Endothelial cell of umbilical vein (primary cell): ENCODE measurements at regions not wholly inside any gene's neighbourhood (a gene's known extent, or its start where the extent isn't known, plus 50 kb on each side); places are given as distances from the start of the nearest gene placed in this dataset.
A peak's percentile ranks its signal among the peaks of the same experiment; 100 is the strongest.

Source experiments
- BruUV-seq: library from RNA; stranded (reverse); fragments of 400-500 nt; replicated peaks from 2 replicates; lab custom pipeline; 2021; lab: Mats Ljungman, UMichigan
- CTCF ChIA-PET: fragments of 300-600, 350-600 bp; sonication (Branson Sonifier 250); formaldehyde crosslinking; loops from one replicate; lab custom pipeline; 2021; ENCODE audit warnings: antibody characterized with exemption, inconsistent platforms; lab: Charles Lee
- POLR2A ChIA-PET: fragments of 300-600, 350-600 bp; sonication (Branson Sonifier 250); formaldehyde crosslinking; loops from one replicate; lab custom pipeline; 2021; ENCODE audit warnings: antibody characterized with exemption, inconsistent platforms; lab: Charles Lee
- DNase-seq: peaks from one replicate; pipeline ENCODE4 v3.0.0-alpha.2; 2011; ENCODE audit warnings: low read depth, low spot score
- FAIRE-seq: peaks from 2 replicates; lab custom pipeline; 2011; peaks lifted over from hg19 to GRCh38; lab: Jason Lieb, UNC
- H2AFZ ChIP-seq: 2 replicates; pipeline ENCODE4 v1.6.0; 2012; ENCODE audit warnings: low read depth, low read length, control low read depth, inconsistent platforms
- H3K27ac ChIP-seq: 2 replicates; pipeline ENCODE4 v1.5.1; 2011; ENCODE audit warnings: low read depth, mild to moderate bottlenecking, control low read depth, low read length, moderate library complexity; ENCODE audit not compliant: insufficient read depth
- H3K27me3 ChIP-seq, 2 experiments: 2 replicates each; pipeline versions ENCODE4 v1.6.0 to v1.6.1; 2011; ENCODE audit warnings: low read length in 2 of 2, mixed read lengths in 1 of 2; ENCODE audit not compliant: control insufficient read depth in 2 of 2, insufficient read depth in 2 of 2
- H3K36me3 ChIP-seq, 2 experiments: 2 replicates in 1 of 2; 3 replicates in 1 of 2; pipeline ENCODE4 v1.5.1; 2011; ENCODE audit warnings: low read length in 2 of 2, mild to moderate bottlenecking in 1 of 2, moderate library complexity in 1 of 2; ENCODE audit not compliant: control insufficient read depth in 2 of 2, insufficient read depth in 2 of 2; ENCODE audit errors: extremely low read depth in 1 of 2
- H3K4me1 ChIP-seq: 3 replicates; pipeline ENCODE4 v1.5.1; 2011; ENCODE audit warnings: mild to moderate bottlenecking, low read length; ENCODE audit not compliant: control insufficient read depth, insufficient read depth; ENCODE audit errors: extremely low read depth
- H3K4me2 ChIP-seq: 2 replicates; pipeline ENCODE4 v1.6.1; 2011; ENCODE audit warnings: low read length, control low read depth, mixed read lengths; ENCODE audit not compliant: insufficient read depth
- H3K4me3 ChIP-seq, 3 experiments: fragments of 200-600 bp in 1 of 3; sonication (generic), shearing (Covaris generic) in 1 of 3; replicated peaks in 1 of 3; 2 replicates each; pipeline ENCODE4 v1.5.1; 2011 to 2016; ENCODE audit warnings: control low read depth in 3 of 3, low read length in 3 of 3, mild to moderate bottlenecking in 2 of 3, inconsistent platforms in 1 of 3, low read depth in 1 of 3, moderate library complexity in 1 of 3; ENCODE audit not compliant: insufficient read depth in 1 of 3
- H3K79me2 ChIP-seq: 2 replicates; pipeline ENCODE4 v1.6.0; 2012; ENCODE audit warnings: low read length, inconsistent platforms; ENCODE audit not compliant: control insufficient read depth, insufficient read depth
- H3K9ac ChIP-seq: replicated peaks from 2 replicates; pipeline ENCODE3; 2011; ENCODE audit warnings: low read length, control low read depth; ENCODE audit not compliant: insufficient read depth; ENCODE audit errors: extremely low read depth
- H3K9me1 ChIP-seq: replicated peaks from 3 replicates; pipeline ENCODE4 v1.6.0; 2011; ENCODE audit warnings: mild to moderate bottlenecking, low read length; ENCODE audit not compliant: control insufficient read depth, insufficient read depth; ENCODE audit errors: extremely low read depth
- H3K9me3 ChIP-seq: replicated peaks from 2 replicates; pipeline ENCODE4 v1.5.1; 2012; ENCODE audit warnings: low read length, inconsistent platforms; ENCODE audit not compliant: control insufficient read depth, insufficient read depth
- H4K20me1 ChIP-seq: replicated peaks from 2 replicates; pipeline ENCODE3; 2011; ENCODE audit warnings: mild to moderate bottlenecking, low read length; ENCODE audit not compliant: control insufficient read depth, insufficient read depth; ENCODE audit errors: extremely low read depth
- FOS ChIP-seq: IDR thresholded peaks from 2 replicates; pipeline ENCODE4 v1.6.1; 2011; ENCODE audit warnings: mild to moderate bottlenecking, low read length, moderate library complexity, borderline replicate concordance; ENCODE audit not compliant: insufficient read depth
- GATA2 ChIP-seq: IDR thresholded peaks from 2 replicates; pipeline ENCODE4 v1.7.0; 2011; ENCODE audit warnings: low read depth, mild to moderate bottlenecking, moderate library complexity, mixed read lengths, low read length; ENCODE audit not compliant: insufficient read length, insufficient read depth
- POLR2A ChIP-seq: IDR thresholded peaks from 2 replicates; pipeline ENCODE4 v1.6.1; 2012; ENCODE audit warnings: low read depth, mild to moderate bottlenecking, control low read depth, low read length
- dilution Hi-C: fragments of 300-500 bp; cut with MboI; formaldehyde crosslinking; loops from one replicate; pipeline ENCODE4 v1.15.0; 2019; ENCODE audit warnings: low sequenced_read_pairs; ENCODE audit not compliant: extremely low pct_ligation_motif_present
- intact Hi-C: fragments of 100-400 bp; cut with micrococcal nuclease; formaldehyde crosslinking; loops from one replicate; pipeline ENCODE4 v1.10.0; 2022
- TF ChIP-seq, protein P1 (sequence below): IDR thresholded peaks from 2 replicates; pipeline ENCODE4 v1.6.1; 2011; ENCODE audit not compliant: insufficient read depth, insufficient read length
- TF ChIP-seq, protein P2 (sequence below), 2 donors: IDR thresholded peaks; 1 replicate in 1 of 2; 2 replicates in 1 of 2; pipeline ENCODE4 v1.5.1; 2011; ENCODE audit warnings: low read length in 2 of 2, mild to moderate bottlenecking in 2 of 2, moderate library complexity in 2 of 2, control low read depth in 1 of 2, inconsistent platforms in 1 of 2, low read depth in 1 of 2; ENCODE audit not compliant: insufficient read depth in 1 of 2; ENCODE audit errors: extremely low read depth in 1 of 2

DNA sequence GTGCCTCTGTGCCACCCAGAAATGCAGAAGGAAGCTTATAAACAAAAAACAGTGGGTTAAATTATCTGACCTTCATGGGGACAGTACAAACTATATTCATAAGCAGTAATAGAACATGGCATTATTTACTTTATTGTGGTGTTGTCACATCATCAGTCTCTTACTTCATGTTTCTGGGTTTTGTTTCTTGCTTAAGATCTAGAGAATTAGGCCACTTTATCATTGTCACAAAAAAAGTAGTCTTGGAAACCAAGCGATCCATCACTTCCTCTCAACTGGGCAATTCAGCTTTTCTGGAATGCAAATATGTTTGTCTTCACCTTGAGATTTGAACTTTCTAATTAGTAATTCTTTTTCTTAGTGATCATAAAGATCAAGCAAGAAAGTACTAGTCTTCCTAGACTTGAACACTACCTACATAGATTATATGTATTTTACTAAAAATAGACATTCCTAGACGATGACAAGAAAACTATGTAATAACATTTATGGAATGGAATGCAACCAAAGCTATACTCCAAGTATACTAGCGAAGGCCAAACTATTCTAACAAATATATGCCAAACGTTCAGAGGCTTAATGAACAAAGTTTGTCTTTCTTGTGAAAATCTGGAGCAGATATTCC lies 363.4 kb downstream of the DAD1 start:
- H3K4me3 ChIP-seq, result no peak overlapping the region
- no TSS peak for BruUV-seq
- intact Hi-C loops (loop anchor here (2.0 to 10.0 kb wide), 2 partner anchors 89 to 149 kb away; no protein-coding TSS in a partner anchor), dilution Hi-C loops (no loop called here)
- H3K4me2 ChIP-seq, result peak overlapping the region; percentile 17
- H3K9me1 ChIP-seq, result no peaks in the 10 kb centered on the region
- POLR2A ChIA-PET, result no interaction called here
- peak overlapping the region; percentile 26 for H2AFZ ChIP-seq
- no peak for FAIRE-seq
- no peaks in the 10 kb centered on the region for H3K36me3 ChIP-seq
- H3K9me3 ChIP-seq, result no peaks in the 10 kb centered on the region
- no peaks in the 10 kb centered on the region for H3K79me2 ChIP-seq
- H3K27ac ChIP-seq, result peak overlapping the region; percentile 55
- H4K20me1 ChIP-seq, result no peaks in the 10 kb centered on the region
- no peak for DNase-seq
- peaks cover 11% of the 10 kb centered on the region for H3K4me1 ChIP-seq
- TF ChIP-seq GATA2 (no peak), POLR2A (no peak), FOS (no peak)
- TF ChIP-seq, protein P1, sequence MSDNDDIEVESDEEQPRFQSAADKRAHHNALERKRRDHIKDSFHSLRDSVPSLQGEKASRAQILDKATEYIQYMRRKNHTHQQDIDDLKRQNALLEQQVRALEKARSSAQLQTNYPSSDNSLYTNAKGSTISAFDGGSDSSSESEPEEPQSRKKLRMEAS, result no peak
- peaks cover 8 to 27% of the 10 kb centered on the region in 2 experiments for H3K27me3 ChIP-seq
- H3K9ac ChIP-seq, result no peak overlapping the region
- CTCF ChIA-PET, result interaction anchor here (1.0 to 3.2 kb wide), 5 partner anchors 9 to 149 kb away, joined by 3 to 22 read pairs (median 4); no protein-coding TSS in a partner anchor

DNA sequence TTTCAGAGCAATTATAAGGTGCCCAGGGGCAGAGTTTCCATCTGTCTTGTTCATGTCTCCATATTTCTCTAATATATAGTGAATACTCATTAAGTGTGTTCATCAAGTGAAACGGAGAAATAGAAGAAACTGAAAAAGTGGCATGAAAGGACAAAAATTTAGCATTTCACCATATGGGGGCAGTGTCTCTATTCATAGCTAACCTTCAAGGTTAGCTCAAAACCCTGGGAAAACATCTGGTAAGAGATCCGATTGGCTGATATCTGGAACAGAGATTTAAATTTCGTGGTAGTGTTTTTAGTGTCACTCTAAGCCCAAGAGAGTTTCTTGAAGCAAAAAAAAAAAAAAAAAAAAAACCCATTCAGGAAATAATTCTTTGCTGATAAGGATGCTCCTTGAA lies 367.5 kb downstream of the DAD1 start:
- ChIA-PET CTCF (interaction anchor here (0.6 to 1.5 kb wide), 20 partner anchors 9 to 1188 kb away, joined by 3 to 10 read pairs (median 4); no protein-coding TSS in a partner anchor), POLR2A (no interaction called here)
- Histone ChIP-seq H4K20me1 (no peaks in the 10 kb centered on the region), H3K9me3 (no peaks in the 10 kb centered on the region), H3K4me1 (peaks cover 10% of the 10 kb centered on the region), H2AFZ (no peak overlapping the region), H3K4me2 (no peak overlapping the region), H3K27me3 (peaks cover 7 to 20% of the 10 kb centered on the region in 2 experiments), H3K9ac (no peak overlapping the region), H3K27ac (no peak overlapping the region), H3K9me1 (no peaks in the 10 kb centered on the region), H3K36me3 (no peaks in the 10 kb centered on the region), H3K79me2 (no peaks in the 10 kb centered on the region), H3K4me3 (no peak overlapping the region)
- intact Hi-C loops, result loop anchor here (2.0 to 10.0 kb wide), 2 partner anchors 93 to 155 kb away; no protein-coding TSS in a partner anchor
- FAIRE-seq (peak; percentile 56), DNase-seq (peak; percentile 16)
- no TSS peak for BruUV-seq
- dilution Hi-C loops, result no loop called here
- TF ChIP-seq, protein P2, sequence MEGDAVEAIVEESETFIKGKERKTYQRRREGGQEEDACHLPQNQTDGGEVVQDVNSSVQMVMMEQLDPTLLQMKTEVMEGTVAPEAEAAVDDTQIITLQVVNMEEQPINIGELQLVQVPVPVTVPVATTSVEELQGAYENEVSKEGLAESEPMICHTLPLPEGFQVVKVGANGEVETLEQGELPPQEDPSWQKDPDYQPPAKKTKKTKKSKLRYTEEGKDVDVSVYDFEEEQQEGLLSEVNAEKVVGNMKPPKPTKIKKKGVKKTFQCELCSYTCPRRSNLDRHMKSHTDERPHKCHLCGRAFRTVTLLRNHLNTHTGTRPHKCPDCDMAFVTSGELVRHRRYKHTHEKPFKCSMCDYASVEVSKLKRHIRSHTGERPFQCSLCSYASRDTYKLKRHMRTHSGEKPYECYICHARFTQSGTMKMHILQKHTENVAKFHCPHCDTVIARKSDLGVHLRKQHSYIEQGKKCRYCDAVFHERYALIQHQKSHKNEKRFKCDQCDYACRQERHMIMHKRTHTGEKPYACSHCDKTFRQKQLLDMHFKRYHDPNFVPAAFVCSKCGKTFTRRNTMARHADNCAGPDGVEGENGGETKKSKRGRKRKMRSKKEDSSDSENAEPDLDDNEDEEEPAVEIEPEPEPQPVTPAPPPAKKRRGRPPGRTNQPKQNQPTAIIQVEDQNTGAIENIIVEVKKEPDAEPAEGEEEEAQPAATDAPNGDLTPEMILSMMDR (IDR thresholded peaks at IDR 0.05; ENCODE audit: extremely low read depth in 1 of 2, insufficient read depth in 1 of 2, low read depth in 1 of 2, low read length in 2 of 2), result peak; percentile 14 to 31
- TF ChIP-seq FOS, result no peak
